ENCODE measurements at regions not wholly inside any gene's neighbourhood (a gene's known extent, or its start where the extent isn't known, plus 50 kb on each side); places are given as distances from the start of the nearest gene placed in this dataset.

DNA sequence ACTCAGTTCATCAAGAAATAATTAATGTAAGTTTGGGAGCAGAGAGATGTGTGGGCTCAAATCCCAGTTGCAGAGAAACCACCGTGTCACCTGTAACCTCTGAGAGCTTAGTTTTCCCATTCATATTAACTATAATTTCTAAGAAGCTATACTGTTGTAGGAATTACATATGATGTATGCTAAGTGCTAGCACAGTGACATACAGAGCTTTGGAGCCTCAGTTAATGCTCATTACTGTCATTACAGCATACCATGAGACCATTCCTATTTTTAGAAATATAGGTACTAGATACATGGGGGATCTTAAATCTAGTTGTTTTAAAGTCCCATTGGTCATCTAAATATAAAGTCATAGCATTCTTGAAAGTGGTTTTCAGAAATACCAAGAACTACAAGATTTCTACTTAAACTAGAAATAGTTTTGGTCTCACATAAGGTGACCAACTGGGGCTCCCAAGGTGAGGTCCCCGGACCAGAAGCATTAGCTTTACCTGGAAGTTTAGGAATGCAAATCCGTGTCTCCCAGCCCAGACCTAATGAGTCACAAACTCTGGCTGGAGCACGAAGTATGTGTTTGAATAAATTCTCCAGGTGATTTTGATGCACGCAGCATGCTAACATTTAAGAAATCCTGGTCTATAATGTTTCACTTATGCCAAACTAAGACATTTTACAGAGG is 144.6 kb downstream of the LACC1 start:
- TF ChIP-seq POU2F2 (IDR thresholded peaks at IDR 0.05; ENCODE audit: low read depth, low read length) (no peak), POLR2A (IDR thresholded peaks at IDR 0.05; ENCODE audit: low read depth, low read length) (no peak), POLR2AphosphoS5 (IDR thresholded peaks at IDR 0.05; ENCODE audit: low read depth, low read length) (no peak), PAX5 (IDR thresholded peaks at IDR 0.05; ENCODE audit: insufficient read depth, low read length, severe bottlenecking) (no peak), TAF1 (IDR thresholded peaks at IDR 0.05; ENCODE audit: low read depth, low read length) (no peak)
